ENCODE measurements at regions not wholly inside any gene's neighbourhood (a gene's known extent, or its start where the extent isn't known, plus 50 kb on each side); places are given as distances from the start of the nearest gene placed in this dataset.
A peak's percentile ranks its signal among the peaks of the same experiment; 100 is the strongest.
"Not testable (repeated sequence)": the region's sequence is repeated elsewhere in the genome, so short reads cannot be mapped to it uniquely, and the experiment has no call there.

GRCh38 chr10:30554440-30554825, 75.1 kb downstream of the LYZL2 start:
- H3K36me3 Mint-ChIP-seq (ENCODE audit: low read depth) = no peaks in the 10 kb centered on the region
- no peak overlapping the region for H3K27ac Mint-ChIP-seq
- TF ChIP-seq, protein P1, sequence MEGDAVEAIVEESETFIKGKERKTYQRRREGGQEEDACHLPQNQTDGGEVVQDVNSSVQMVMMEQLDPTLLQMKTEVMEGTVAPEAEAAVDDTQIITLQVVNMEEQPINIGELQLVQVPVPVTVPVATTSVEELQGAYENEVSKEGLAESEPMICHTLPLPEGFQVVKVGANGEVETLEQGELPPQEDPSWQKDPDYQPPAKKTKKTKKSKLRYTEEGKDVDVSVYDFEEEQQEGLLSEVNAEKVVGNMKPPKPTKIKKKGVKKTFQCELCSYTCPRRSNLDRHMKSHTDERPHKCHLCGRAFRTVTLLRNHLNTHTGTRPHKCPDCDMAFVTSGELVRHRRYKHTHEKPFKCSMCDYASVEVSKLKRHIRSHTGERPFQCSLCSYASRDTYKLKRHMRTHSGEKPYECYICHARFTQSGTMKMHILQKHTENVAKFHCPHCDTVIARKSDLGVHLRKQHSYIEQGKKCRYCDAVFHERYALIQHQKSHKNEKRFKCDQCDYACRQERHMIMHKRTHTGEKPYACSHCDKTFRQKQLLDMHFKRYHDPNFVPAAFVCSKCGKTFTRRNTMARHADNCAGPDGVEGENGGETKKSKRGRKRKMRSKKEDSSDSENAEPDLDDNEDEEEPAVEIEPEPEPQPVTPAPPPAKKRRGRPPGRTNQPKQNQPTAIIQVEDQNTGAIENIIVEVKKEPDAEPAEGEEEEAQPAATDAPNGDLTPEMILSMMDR (IDR thresholded peaks at IDR 0.05) = no peak
- no peaks in the 10 kb centered on the region for H3K9me3 Mint-ChIP-seq
- no peak overlapping the region; the same call in 1 of the 2 replicates for H3K4me3 Mint-ChIP-seq
- H3K27me3 Mint-ChIP-seq (ENCODE audit: insufficient read depth) = peaks cover 8% of the 10 kb centered on the region; the same call in 1 of the 2 replicates
- H3K4me1 Mint-ChIP-seq (ENCODE audit: low read depth) = peaks cover 24% of the 10 kb centered on the region
- DNase-seq = no peak

GRCh38 chr10:30553626-30554439, 75.7 kb downstream of the LYZL2 start:
- Mint-ChIP-seq H3K27me3 (ENCODE audit: insufficient read depth) (peaks cover 8% of the 10 kb centered on the region; the same call in 1 of the 2 replicates), H3K4me1 (ENCODE audit: low read depth) (peaks cover 24% of the 10 kb centered on the region), H3K4me3 (peak overlapping the region; percentile 43; the same call in 1 of the 2 replicates), H3K9me3 (no peaks in the 10 kb centered on the region), H3K27ac (peak overlapping the region; percentile 9; the same call in 1 of the 2 replicates), H3K36me3 (ENCODE audit: low read depth) (no peaks in the 10 kb centered on the region)
- peak; percentile 33 for DNase-seq
- TF ChIP-seq, protein P1 (IDR thresholded peaks at IDR 0.05) = no peak

- no peak for DNase-seq
- Mint-ChIP-seq H3K4me3 (no peak overlapping the region), H3K27me3 (ENCODE audit: insufficient read depth) (peaks cover 8% of the 10 kb centered on the region), H3K4me1 (ENCODE audit: low read depth) (peaks cover 23% of the 10 kb centered on the region), H3K27ac (no peak overlapping the region), H3K36me3 (ENCODE audit: low read depth) (no peaks in the 10 kb centered on the region), H3K9me3 (no peaks in the 10 kb centered on the region)
- TF ChIP-seq, protein P1 (IDR thresholded peaks at IDR 0.05) = no peak
Measured at GRCh38 chr10:30553018-30553625, 76.4 kb downstream of the LYZL2 start.

- Mint-ChIP-seq H3K4me3 (no peak overlapping the region), H3K9me3 (no peaks in the 10 kb centered on the region), H3K27ac (no peak overlapping the region), H3K4me1 (ENCODE audit: low read depth) (peaks cover 18% of the 10 kb centered on the region), H3K27me3 (ENCODE audit: insufficient read depth) (peaks cover 9% of the 10 kb centered on the region), H3K36me3 (ENCODE audit: low read depth) (no peaks in the 10 kb centered on the region)
- TF ChIP-seq, protein P1 (IDR thresholded peaks at IDR 0.05) = no peak
- DNase-seq = no peak
Measured at GRCh38 chr10:30550967-30551815, 78.4 kb downstream of the LYZL2 start.

- H3K4me1 Mint-ChIP-seq (ENCODE audit: low read depth); DNase-seq; H3K27ac Mint-ChIP-seq; H3K4me3 Mint-ChIP-seq; H3K36me3 Mint-ChIP-seq (ENCODE audit: low read depth); H3K9me3 Mint-ChIP-seq: not testable (repeated sequence)
- H3K27me3 Mint-ChIP-seq (ENCODE audit: insufficient read depth) = peaks cover 11% of the 10 kb centered on the region
Measured at GRCh38 chr10:30549134-30549687, 80.3 kb downstream of the LYZL2 start.
